ENCODE measurements at regions not wholly inside any gene's neighbourhood (a gene's known extent, or its start where the extent isn't known, plus 50 kb on each side); places are given as distances from the start of the nearest gene placed in this dataset.
"Not testable (repeated sequence)": the region's sequence is repeated elsewhere in the genome, so short reads cannot be mapped to it uniquely, and the experiment has no call there.

GRCh38 chr16:17936766-17937402 lies 399.7 kb downstream of the NPIPA8 start:
- DNase-seq = no peak

DNA sequence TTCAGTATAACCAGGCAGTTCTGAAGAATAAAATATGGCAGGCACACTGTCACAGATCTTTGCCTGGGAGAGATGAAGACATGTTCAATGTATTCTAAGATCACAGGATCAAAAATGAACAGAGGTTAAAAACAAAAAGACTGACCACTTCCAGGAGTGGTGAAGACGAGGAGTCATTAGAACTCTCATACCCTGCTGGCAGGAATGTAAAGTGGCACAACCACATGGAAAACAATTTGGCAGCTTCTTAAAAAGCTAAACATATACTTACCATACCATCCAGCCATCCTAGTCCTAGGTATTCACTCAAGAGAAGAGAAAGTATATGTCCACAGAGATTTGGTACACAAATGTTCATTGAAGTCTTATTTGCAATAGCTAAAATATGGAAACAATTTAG lies 406.3 kb downstream of the NPIPA8 start:
- no peak for DNase-seq

- no peak for DNase-seq
These were observed 409.6 kb downstream of the NPIPA8 start for GRCh38 chr16:17926866-17927399.

- DNase-seq = no peak
These were observed 410.1 kb downstream of the NPIPA8 start for GRCh38 chr16:17926461-17926860.

DNA sequence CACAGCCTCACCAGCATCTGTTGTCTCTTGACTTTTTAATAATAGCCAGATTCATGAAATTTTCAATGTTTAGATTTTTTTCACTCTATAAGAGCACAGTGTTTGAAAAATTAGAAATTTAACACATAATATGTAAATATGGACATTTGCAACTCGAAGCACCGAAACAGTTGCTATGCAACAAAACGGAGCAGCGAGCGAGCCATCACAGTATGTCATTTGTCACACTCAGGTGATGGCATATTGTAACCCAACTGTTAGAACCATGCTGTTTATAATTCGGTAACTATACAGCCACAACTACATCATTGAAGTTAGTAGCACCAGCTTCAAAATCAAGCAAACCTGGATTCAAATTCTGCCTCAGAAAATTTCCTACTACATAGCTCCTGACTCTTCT lies 410.8 kb downstream of the NPIPA8 start:
- DNase-seq = no peak

DNA sequence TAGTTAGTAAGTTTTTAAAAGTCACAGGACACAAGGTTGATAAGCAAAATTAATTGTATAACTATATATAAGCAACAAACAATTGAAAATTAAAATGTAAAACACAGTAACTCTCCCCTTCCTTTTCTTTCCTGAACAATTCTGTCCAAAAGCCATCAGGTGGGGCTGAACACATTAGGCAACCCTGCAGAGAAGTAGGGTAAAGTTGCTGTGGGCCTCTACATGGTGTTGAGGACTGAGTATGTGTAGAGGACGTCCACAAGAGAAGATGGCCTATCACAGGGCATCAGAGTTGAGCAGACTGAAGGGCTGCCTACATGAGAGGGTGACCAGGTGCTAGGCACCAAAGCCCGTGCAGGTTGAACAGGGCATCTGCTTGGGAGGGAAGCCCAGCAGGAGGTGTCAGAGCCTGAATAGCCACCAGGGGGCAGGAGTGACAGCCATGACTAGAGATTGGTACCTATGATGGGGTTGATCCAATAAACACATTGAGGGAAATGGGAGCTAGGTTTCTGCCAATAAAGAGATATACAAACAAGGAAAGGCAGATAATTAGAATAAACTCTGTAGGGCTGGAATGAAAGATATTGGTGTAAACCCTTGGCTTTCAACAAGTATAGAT lies 415.1 kb downstream of the NPIPA8 start:
- no peak for DNase-seq

GRCh38 chr16:17917316-17918019 lies 419.1 kb downstream of the NPIPA8 start:
- no peak for DNase-seq

GRCh38 chr16:17915791-17916190 lies 420.7 kb downstream of the NPIPA8 start:
- DNase-seq = no peak

DNA sequence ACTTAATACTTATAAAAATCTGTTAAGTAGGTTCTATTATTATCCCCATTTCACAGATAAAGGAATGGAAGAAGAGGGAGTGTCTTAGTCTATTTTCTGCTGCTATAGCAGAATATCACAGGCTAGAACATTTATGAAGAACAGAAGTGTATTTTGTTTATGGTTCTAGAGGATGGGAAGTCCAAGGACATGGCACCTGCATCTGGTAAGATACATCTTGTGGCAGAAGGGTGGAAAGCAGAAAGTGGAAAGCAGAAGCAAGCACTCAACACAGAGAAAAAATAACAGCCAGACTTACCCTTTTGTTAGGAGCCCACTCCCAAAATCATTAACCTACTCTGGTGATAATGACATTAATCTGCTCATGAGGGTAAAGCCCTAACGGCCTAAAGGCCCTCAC lies 422.4 kb downstream of the NPIPA8 start:
- no peak for DNase-seq

DNA sequence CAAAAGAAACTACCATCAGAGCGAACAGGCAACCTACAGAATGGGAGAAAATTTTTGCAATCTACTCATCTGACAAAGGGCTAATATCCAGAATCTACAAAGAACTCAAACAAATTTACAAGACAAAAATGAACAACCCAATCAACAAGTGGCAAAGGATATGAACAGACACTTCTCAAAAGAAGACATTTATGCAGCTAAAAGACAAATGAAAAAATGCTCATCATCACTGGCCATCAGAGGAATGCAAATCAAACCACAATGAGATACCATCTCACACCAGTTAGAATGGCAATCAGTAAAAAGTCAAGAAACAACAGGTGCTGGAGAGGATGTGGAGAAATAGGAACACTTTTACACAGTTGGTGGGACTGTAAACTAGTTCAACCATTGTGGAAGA lies 425.0 kb downstream of the NPIPA8 start:
- DNase-seq = not testable (repeated sequence)

DNA sequence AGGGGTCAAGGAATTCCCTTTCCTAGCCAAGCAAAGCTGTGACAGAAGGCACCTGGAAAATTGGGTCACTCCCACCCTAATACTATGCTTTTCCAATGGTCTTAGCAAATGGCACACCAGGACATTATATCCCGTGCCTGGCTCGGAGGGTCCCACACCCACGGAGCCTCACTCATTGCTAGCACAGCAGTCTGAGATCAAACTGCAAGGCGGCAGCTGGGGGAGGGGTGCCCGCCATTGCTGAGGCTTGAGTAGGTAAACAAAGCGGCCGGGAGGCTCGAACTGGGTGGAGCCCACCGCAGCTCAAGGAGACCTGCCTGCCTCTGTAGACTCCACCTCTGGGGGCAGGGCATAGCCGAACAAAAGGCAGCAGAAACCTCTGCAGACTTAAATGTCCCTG lies 429.9 kb downstream of the NPIPA8 start:
- not testable (repeated sequence) for DNase-seq

DNA sequence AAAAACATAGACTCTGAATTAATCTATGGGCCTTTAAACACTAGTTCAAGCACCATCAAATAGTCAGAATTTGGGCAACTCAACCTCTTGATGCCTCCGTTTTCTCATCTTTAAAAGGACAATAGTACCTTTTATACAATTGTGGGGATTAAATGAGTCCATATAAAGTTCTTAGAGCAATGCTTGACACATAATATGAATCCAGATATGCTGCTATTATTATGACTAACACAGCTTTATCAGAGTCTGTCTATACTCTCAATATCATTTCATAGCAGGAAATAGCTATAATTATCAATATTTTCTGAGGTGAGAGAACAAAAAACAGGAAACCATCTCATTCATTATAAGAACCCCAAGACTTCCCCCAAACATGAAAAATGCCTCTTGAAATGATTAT lies 430.5 kb upstream of the XYLT1 start:
- no peak for DNase-seq

- DNase-seq = no peak
These were observed 428.4 kb upstream of the XYLT1 start for GRCh38 chr16:17899141-17899540.

DNA sequence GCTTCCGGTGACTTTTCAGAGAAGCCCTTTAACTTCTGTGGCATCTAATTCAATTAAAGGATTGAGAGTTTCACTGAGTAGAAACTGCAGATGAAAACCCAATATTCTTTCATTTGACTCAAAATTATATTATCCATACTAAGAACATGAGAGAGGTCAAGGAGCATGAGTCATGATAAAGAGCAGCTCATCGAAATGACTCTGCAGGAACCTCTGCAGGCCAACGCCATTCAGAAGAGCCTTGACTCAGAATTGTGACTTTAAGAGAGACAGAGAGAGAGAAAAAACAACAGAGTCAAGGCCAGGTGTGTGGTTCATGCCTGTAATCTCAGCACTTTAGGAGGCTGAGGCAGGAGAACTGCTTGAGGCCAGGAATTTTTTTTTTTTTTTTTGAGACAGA lies 417.2 kb upstream of the XYLT1 start:
- DNase-seq = no peak

DNA sequence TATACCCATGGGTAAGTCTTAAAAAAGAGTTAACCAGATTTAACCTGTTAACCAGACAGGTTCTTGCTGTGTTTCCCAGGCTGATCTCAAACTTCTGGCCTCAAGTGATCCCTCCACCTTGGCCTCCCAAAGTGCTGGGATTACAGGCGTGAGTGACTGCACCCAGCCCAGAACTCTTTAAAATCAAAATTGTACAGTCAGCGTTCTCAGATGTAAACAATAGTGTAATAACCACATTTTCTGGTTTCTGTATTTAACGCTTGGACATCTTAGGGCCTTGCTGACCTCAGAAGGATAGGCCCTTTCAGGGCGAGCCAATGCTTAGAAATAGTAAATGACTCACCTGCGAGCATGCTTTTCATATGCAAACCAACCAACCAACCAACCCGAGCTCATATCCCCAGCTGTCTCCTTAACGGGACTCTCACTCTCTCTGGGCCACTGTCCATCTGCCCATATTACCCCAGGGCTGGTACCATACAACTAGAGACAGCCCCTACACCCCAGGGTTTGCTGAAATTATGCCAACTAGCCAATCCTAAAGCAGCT lies 415.0 kb upstream of the XYLT1 start:
- DNase-seq = no peak

DNA sequence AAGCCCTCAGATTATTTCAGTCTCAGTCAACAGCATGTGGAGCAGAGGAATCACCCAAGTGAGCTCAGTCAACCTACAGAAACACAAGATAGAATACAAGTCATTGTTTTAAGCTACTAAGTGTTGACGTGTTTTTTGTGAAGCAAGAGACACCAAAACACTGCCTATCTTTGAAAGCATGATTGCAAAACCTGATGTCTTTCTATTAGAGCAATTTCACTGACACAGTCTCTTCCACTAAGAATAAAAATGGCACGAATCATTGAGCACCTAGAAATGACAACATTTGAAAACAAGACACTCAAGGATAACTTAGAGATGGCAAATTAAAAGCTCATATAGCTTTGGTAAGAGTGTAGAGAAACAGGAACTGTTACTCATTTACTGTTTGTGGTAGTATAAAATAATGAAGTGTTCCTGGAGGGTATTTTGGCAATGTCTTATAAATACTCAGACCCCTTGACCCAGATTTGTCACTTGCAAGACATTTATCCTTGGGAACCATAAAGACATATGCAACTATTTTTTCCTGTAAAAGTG lies 407.1 kb upstream of the XYLT1 start:
- no peak for DNase-seq

- DNase-seq = no peak
These were observed 396.2 kb upstream of the XYLT1 start for GRCh38 chr16:17866996-17867395.

DNA sequence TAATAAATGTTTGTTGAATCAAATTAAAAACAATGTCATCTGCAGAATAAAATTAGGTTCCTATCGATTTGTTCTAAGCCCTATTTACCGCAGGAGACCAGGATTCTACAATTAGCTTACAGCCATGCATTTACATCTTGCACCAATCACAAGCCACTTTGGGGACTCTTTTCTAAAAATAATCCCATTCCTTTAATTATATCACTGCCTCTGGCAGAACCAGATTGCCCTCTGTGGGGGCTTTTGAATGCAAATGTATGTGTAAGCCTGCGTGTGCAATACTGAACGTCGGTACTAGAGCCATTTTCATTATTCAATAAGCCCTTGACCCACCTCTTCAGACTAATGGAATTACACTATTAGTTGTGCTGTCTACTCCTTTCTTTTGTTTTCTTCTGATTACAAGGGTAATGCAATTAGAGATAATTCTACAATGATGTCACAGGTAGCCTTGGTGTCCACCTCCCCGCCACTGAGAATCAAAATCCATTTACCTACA lies 391.3 kb upstream of the XYLT1 start:
- DNase-seq = no peak

DNA sequence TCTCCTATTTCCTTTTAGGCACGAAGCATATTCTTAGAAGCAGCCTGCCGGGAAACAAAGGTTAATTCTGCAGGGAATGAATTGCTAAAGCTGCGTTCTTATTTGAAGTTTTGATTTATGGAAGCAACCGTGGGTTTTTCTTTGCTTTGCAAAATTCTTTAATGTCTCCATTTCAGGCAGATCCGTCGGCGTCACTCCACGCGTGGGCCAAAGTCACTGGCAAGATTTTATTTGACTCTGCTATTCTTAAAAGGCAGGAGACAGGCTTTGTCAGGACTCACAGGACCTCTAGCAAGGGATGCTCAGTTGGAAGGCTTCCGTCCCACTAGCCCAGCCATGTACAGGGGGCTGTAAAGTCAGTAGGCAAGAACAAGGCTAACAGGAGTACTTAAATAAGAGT lies 387.3 kb upstream of the XYLT1 start:
- DNase-seq = no peak

- no peak for DNase-seq
These were observed 383.2 kb upstream of the XYLT1 start for GRCh38 chr16:17853958-17854357.

GRCh38 chr16:17852977-17853702 lies 382.4 kb upstream of the XYLT1 start:
- DNase-seq = no peak

GRCh38 chr16:17850581-17851250 lies 380.0 kb upstream of the XYLT1 start:
- DNase-seq = no peak

Data from midbrain (tissue), 1 donor.